ENCODE measurements at regions not wholly inside any gene's neighbourhood (a gene's known extent, or its start where the extent isn't known, plus 50 kb on each side); places are given as distances from the start of the nearest gene placed in this dataset.

DNA sequence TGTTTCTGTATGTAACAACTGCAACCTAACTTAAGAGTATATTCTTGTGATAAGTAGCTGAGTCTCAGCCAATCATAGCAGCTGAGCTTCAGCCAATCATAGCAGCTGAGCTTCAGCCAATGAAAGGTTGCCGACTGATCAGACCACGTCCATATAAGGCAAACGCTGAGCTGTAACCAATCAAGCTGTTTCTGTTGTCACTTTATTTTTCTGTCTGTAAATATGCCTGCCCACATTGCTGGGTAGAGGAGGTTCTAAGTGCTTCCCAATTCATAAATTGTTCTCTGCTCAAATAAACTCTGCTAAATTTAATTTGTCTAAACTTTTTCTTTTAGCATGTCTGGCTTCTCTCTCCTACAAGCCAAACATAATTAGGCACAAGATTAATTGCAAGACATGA lies 231.5 kb upstream of the TCF4 start:
- DNase-seq = no peak

DNA sequence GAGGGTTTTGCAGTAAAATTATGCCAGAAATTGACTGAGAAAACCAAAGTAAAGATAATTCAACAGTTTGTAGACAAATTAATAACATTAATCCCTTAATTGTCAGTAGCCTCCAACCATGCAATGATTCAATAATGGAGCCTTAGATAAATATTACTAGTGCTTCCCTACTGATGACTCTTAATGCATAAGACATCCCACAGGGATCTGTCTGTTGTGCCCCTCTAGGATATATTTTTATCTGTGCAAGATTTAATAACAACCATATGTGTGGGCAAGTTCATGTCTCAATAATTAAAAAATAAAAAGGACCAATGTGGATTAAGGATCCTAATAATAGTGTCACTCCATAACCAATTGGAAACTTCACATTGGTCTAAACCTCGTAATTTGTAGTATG lies 230.3 kb upstream of the TCF4 start:
- no peak for DNase-seq

DNA sequence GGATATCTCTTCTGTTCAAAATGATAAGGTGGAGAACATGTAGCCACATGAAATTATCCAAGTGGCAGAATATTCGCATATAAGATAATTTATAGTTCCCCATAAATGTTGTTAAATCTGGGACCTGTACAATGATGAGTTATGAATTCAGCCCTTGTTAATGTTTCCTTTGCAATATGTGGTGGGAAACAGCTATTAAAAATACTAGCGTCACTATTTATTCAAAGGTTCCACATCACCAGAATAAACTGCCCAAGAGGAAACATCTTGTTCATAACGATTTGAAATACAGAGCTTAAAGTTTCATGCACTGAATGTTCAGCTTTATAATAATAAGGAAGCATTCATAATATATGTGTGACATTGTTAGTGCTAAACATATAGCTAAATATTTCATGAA lies 223.9 kb upstream of the TCF4 start:
- DNase-seq = no peak

DNA sequence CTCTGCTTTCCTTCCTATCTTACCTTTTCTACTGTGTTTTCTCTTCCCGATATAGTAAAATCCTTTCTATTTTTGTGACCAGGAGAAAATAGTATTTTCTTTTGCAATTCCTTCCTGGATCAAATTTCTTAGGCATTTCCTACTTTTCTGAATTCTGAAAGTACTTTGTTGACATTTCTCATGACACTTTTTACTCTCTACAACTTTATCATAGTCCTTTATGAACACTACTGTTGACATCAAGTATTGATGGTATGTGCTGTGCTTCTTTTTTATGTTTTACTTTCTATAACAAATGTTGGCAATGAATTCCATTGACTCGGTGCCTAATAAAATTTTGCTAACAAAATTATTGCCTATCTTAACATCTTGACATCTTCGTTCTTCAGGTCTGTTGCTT lies 217.7 kb upstream of the TCF4 start:
- DNase-seq = no peak

DNA sequence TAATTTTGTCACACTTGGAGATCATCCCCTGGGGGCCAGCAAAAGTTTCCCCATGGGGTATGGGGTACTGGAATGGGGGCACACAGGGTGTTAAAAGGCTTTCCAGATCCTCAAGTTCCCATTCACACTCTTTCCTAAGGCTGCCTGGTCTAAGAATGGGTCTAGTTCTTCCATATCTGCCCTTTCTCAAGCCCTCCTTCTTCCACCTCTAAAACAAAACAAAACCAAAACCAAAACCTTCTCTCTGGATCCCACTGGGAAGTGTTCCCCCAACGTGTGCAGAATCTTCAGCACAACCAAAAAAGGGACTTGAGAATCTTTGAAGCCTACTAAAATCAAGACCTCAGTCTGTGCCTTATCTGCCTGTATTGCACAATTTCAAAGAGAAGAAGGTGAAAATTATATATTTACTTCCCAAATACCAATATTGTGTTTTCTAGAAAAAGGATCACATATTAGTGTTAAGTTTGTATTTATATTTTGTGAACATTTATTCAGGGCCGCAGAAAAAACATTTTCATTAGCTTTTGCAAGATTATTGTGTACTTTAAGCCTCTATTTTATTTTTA lies 207.2 kb upstream of the TCF4 start:
- DNase-seq = no peak

DNA sequence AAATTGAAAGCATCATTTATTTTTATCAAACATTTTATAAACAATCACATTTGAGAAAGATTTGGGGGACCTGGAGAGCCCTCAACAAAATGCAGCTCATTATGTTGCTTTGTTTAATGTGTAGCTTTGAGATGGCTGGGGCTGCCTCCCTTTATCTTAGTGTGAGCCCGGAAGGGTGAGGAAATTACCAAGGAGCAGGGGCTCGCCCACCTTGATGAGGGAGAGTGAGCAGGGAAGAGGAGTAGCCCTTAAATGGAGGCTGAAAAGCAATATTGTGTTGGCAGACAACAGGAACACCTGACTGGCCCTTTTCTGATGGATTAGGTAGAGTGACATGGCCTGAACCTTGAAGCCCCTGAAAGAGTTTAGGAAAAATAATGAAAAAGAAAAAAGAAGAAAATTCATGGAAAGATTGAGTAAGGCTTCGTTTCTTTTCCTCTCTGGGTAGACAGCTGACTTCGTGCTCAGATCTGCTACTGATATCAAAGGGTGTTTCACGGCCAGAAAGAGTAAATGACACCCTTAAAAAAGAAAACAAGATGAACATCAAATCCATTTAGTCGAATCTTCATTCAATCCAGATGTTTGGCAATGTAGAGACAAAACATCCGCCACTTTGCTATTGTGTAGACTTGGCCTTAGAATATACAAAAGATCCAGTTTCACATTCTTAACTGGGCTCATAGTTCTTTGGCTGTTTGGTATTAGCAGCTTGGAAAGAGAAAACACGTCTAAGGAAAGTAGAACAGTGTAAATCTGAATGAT lies 206.5 kb upstream of the TCF4 start:
- no peak for DNase-seq

DNA sequence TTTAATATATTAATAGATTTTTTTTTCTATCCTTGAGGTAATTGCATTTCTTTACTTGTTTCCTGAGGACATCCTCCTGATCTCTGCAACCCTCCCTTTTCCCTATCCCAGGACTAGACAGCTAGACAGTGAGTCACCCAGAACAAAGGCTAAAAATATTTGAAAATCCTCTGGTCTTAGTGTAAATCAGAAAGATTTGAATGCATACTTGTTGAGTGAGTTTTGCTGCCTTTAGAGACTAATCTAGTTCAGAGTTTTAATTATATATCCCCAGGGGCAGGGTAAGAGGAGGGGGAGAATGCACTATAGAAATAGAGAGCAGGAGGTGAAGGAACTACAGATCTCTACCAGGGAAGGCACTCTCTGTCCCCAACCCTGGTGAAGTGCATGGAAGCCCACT lies 202.3 kb upstream of the TCF4 start:
- DNase-seq = no peak

DNA sequence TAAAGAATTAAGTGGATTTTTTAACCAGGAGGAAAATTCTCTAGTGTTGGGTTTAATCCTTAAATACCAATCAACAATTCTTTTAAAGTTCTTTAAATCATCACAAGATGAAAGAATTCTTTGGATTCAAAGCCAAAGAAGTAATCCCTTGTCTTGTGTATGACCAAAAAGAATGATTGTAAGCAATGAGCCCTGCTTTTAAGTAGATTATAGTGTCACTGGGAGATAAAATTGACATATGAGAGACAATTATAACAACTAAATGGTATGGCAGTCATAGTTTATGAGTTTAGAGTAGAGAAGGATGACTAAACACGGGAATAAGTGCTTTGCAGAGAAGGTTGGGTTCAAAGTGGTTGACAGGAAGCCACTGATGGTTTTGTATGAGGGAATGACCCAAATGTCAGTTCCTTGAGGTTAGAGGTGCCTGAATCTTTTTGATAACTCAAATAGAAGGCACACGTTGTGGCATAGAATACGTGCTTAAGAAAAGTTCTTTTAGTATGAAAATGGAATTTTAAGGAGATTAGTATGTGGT lies 199.6 kb upstream of the TCF4 start:
- peak; percentile 8 for DNase-seq

DNA sequence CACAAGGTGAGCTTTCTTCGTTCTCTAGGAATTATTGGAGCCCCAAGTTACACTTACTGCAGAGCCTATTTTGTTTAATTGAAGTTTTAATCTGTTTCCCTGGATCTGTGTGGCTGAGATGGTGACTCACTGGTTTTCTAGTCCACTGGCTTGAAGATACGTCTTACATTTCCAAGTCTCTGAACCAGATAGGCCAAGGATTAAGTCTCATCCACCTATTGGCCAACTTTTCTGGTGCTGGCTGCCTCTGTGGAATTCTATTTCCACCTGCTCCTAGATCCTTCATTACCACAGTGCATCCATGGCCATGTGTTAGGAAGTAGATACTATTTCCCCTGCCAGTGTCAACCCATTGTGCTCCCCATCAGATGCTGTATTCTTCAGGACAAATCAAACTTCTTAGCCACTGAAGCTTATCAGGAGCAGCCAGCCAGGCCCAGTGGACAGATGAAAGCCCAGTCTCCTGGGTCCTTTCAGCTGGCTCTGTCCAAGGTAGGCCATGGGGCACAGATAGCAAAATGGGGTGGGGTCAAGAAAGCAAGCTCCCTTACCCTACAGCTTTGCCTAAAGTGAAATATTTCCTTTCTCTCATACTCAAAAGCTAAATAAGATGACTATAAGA lies 198.8 kb upstream of the TCF4 start:
- no peak for DNase-seq

DNA sequence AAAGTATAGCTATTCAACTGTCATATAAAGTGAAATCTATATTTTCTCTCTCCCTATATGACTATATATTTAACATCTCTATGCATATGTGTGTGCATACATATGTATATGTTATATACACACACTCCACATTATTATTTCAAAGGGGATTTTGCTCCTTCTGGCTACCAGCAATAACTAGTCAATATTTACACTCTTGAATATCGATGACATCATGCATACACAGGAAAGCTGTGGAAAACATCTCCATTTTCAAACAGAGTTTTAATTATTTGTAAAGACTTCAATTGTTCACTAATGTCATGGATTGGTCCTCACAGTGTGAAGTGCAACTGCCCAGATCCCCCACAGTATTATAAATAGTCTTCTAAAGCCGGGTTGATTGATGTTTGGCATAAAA lies 195.9 kb upstream of the TCF4 start:
- no peak for DNase-seq

DNA sequence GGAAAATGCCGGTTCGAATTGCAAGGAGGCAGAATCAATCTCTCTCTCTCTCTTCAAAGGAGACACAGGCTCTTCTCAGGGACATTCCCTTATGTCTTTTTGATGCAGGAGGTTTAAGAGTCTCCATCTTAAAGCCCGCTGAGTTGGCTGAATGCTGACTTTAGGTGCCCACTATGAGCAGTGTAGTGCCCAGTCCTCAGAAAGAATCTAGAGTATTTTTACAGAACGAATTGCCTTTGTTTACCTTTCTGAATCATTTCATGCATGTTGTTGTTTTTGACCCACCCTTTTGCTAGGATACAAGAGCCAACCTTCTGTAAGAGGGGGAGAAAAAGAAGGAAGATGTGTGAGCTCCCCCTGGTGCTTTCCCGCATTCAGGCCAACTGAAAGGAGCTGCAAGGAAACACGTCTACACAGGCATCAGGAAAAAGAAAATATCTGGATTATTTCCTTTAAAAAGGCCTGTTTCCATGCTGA lies 193.5 kb upstream of the TCF4 start:
- DNase-seq = no peak

DNA sequence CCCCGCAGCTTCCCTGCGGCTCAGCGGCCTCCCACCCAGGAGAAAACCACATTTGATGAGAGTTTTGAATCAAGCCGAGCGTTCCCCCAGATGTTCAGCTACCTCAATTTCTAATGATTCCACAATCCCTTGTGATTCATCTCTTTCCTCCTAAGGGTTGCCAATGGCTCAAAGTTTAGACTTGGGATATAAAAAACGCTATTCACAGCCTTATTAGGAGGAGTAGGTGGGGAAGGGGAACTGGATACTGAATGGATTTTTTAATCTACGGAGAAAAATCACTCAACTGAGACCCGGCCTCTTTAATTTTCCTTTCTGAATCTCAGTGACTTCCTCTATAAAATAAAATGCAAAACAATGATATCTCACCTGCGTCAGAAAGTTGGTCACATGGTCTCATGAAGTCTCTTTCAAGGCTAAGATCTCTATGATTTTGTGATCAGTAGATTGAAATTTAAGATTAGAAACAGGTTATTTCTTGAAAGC lies 192.6 kb upstream of the TCF4 start:
- no peak for DNase-seq

DNA sequence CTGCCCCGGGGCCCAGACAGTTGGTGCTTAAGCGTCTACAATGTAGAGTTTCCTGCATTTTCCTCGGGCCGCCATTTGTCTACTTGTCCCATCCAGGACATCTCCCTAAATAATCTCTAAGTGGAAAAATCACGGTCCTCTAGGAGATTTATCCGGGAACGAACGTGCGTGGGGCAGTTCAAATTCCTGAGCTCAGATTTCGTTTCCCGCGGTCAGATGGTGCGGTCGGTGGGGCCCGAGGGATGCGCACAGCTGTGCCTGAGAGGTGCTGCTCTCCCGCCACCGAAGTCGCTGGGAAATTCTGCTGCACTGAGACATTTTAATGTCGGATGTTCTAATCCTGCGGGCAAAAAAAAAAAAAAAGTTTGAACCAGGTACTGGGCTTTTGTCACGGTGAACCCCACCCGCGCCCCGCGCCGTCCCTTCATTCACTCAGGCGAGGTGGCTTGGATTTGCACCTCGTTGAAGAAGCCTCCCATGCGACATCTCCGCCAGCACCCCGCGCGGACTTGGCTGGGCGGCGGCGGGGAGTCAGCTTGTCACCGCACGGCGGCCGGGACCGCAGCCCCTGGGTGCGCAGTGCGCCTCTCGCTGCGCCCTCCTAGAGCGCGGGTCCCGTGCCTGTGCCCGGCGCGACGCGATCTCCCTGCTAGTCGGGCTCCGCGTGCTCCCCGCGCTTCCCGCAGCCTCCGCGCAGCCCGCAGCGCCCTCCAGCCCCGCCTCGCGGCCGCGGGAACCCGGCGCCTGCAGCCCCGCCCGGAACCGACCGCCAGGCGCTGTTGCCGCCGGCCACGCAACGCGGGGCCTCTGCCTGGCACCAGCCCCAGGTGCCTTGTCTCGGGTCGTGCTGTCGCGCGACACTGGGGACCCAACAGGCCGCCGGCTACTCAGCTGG lies 191.9 kb upstream of the TCF4 start:
- DNase-seq = no peak

DNA sequence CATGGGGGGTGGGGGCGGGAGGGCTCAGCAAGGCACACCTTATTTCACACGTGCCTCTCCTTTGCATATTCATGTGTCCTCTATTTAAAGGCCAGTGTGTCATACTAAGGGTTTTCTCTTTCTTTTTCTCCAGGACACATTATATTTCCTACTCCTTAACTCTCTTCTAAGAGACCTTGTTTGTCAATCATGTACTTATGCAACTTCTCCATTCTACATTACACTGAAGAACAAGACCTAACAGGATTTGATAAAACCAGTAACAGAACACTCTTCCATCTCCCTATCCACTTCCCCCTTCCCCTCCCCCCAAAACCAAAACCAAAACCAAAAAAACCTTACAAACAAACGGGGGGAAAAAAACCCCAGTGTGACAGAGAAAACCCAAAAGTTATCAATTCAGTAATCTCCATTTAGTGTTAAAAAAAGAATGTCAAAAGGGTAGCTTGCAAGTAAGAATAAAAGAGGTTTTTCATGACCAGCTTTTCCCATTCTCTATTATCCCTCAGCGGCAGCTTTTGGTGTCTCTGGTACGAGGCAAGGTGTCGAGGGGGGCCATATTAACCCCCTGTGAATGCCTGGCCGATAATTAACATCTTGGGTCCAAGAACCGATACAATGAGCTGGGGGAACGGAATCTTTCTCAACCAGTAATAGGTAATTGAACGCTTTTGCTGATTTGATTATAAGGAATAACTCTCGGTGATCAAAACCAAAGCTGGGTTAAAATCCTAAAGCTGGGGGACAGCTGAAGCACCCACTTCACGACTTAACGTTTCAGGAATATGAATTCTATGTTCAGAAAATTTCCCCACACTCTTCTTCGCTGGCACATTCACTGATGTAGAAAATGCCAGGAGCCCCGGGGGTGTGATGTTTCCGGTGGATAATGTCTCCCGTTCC lies 191.0 kb upstream of the TCF4 start:
- DNase-seq = no peak

DNA sequence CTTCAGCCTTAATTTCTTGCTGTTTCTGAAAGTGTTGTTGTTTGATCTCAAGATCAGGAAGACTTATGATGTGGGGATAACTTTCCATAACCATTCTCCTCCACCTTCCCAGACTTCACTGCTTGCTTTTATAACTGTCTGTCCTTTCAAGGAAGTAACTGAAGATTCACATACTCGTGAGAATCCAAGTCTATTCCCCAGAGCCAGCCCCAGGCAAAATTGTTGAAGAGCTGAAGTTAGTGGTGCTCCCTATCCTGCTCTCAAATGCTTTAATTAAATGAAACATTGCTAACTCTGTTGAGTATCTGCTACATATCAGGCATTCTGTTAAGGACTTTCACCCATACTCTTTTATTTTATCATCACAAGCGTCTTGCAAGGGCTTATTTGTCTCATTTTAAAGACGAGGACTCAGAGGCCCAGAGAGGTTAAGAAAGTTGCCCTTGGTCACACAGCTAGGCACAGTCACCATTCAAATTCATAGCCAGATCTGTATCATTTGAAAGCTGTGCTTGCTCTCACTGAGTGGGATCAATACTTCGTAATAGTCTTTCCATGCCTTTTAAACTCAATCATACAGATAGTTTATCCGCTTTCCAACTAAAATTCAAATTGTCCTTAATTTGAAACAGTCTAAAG lies 189.8 kb upstream of the TCF4 start:
- no peak for DNase-seq

DNA sequence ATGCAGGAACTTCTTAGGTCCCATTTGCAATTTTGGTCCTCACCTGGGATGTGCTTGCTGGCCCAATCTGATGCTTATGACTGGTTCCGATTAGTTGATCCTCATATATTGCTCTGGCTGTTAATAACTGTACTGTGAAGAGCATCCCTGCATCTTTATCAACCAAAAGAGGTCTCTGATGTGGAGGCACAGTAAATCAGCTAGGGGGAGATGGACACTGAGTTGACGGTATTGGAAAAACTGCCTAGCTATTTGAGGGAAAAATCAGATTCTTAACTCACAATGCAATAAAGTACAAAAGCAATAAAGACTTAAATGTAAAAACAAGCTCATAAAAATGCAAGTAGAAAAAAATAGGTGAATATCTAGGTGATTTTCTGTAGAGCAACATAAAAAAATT lies 188.0 kb upstream of the TCF4 start:
- DNase-seq = no peak

DNA sequence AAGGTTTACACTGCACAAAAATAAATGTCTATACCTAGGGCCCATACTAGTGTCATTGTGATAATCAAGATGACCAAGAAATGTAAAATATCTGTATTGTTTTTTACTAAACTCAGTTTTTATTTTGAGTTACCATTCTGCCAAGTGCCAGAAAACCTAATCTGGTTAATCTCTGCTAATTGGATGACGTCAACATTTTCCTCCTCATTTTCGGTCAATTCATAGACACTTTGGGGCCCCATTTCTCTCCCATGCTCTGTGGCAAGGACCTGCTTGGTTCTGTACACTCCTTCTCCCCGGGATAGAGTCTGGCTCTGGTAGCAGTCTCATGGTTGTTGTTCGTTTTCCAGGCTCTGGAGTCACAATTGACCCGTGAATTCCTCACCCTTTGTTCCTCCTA lies 186.5 kb upstream of the TCF4 start:
- DNase-seq = no peak

DNA sequence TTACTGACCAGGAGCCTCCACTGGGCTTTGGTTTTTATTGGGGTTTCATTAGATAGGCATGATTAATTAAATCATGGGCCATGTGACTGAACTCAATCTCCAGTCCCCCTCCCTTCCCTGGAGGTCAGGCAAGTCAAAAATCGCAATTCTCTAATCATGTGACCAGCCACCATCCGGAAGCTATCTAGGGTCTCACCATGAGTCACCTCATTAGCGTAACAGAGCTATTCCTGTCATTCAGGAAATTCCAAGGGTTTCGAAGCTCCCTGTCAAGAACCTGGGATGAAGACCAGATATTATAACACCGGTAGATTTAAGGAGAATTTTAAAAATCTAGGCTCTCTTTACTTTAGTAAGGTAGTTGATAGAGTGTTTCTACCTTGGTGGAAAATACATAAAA lies 180.3 kb upstream of the TCF4 start:
- no peak for DNase-seq

DNA sequence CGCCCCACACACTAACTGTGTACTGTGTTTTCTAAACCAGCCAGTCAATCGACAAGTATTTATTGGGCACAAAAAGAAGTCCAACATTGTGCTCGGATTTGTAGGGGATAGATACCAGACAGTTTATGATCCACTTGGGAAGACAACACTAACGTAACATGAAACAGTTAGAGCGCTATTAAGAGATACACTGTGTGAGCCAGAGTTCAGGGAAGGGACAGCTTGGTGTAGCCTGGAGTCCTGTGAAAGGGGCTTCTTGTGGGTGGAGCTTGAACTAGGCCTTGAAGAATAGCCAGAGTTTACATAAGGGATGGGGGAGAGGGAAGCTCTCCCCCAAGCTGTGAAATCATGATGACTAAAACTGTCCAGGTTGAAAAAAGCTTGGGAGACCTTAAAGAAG lies 176.4 kb upstream of the TCF4 start:
- no peak for DNase-seq

DNA sequence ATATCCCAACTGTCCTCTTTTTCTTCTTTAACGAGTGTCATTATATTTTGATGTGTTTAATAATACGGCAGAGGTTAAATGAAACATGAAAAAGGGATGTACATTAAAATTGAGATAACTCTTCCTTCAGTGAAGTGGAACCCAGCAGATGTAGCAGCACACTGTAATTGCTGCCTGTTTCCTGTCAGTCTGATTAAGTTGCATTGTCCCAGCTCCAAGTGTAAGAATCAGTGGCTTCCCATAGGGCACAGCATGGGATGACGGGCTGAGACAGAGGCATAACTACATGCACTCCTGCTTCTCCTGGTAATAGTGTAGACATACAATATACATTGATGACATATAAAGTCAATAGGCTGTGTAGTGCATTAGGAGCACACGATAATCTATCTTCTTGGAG lies 175.8 kb upstream of the TCF4 start:
- no peak for DNase-seq

DNA sequence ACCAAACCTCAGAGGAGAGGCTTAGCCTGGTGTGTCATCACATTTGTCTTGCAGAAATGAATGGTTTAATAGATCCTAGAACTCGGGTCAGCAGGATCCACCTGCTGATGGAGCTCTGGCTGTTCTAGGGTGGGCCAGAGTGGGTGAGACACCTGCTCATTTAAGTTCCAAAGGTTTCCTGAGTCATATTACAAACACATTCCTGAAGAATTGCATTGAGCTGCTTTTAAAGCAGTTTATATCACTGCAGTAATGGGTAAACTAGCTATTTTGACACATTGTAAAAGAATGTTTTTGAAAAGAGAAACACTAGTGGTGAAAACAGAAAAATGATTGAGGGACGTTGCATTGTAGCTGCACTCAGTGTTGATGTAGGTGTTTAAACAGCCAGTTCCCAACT lies 175.3 kb upstream of the TCF4 start:
- no peak for DNase-seq
